PC-9 (cell line): ENCODE measurements at regions not wholly inside any gene's neighbourhood (a gene's known extent, or its start where the extent isn't known, plus 50 kb on each side); places are given as distances from the start of the nearest gene placed in this dataset.

Experiments
- BruUV-seq: library from RNA; stranded (reverse); fragments of 400-500 nt; replicated peaks from 2 replicates; lab custom pipeline; 2021; lab: Mats Ljungman, UMichigan
- CTCF ChIA-PET: fragments of 300-600 bp; sonication (Branson Sonifier 250); formaldehyde crosslinking; loops from one replicate; lab custom pipeline; 2022; ENCODE audit warnings: antibody characterized with exemption; lab: Charles Lee
- POLR2A ChIA-PET: fragments of 300-600 bp; sonication (Branson Sonifier 250); formaldehyde crosslinking; loops from one replicate; lab custom pipeline; 2022; ENCODE audit warnings: antibody characterized with exemption; ENCODE audit not compliant: unreplicated experiment; lab: Charles Lee
- DNase-seq, 2 experiments: peaks; one replicate each; pipeline versions ENCODE4 v3.0.0 to v3.0.0-alpha.2; 2015 to 2022; ENCODE audit warnings: mixed read lengths in 1 of 2
- H2AFZ ChIP-seq: fragments of 200-600 bp; sonication (generic); 2 replicates; pipeline ENCODE4 v1.8.1; 2017; ENCODE audit warnings: antibody characterized with exemption
- H3F3A ChIP-seq: fragments of 200-600 bp; sonication (generic); 2 replicates; pipeline ENCODE4 v1.8.1; 2017; ENCODE audit warnings: antibody characterized with exemption, mild to moderate bottlenecking, low read depth; ENCODE audit not compliant: insufficient read depth
- H3K27ac ChIP-seq: fragments of 200-600 bp; sonication (generic); 2 replicates; pipeline ENCODE4 v1.6.1; 2016; ENCODE audit warnings: mixed run types
- H3K27me3 ChIP-seq: fragments of 200-600 bp; sonication (generic); 2 replicates; pipeline ENCODE4 v1.6.1; 2016; ENCODE audit warnings: low read depth, mixed run types; ENCODE audit not compliant: insufficient read depth
- H3K36me3 ChIP-seq: fragments of 200-600 bp; sonication (generic); 2 replicates; pipeline ENCODE4 v1.6.1; 2016; ENCODE audit warnings: low read depth, mixed run types
- H3K4me1 ChIP-seq: fragments of 200-600 bp; sonication (generic); replicated peaks from 2 replicates; pipeline ENCODE4 v1.6.1; 2016; ENCODE audit warnings: mixed run types; ENCODE audit not compliant: insufficient read depth
- H3K4me2 ChIP-seq: fragments of 200-600 bp; sonication (generic); 2 replicates; pipeline ENCODE4 v1.6.1; 2017; ENCODE audit warnings: mixed run types
- H3K4me3 ChIP-seq: fragments of 200-600 bp; sonication (generic); 2 replicates; pipeline ENCODE4 v1.6.1; 2016; ENCODE audit warnings: mixed run types
- H3K79me2 ChIP-seq: fragments of 200-600 bp; sonication (generic); 2 replicates; pipeline ENCODE4 v1.6.1; 2017; ENCODE audit warnings: low read depth, mixed run types
- H3K9me2 ChIP-seq: fragments of 200-600 bp; sonication (generic); 2 replicates; pipeline ENCODE4 v1.8.1; 2017; ENCODE audit warnings: mild to moderate bottlenecking; ENCODE audit not compliant: insufficient read depth
- H3K9me3 ChIP-seq: fragments of 200-600 bp; sonication (generic); 2 replicates; pipeline ENCODE4 v1.8.1; 2016; ENCODE audit warnings: low read depth; ENCODE audit not compliant: insufficient read depth
- H4K20me1 ChIP-seq: fragments of 200-600 bp; sonication (generic); 2 replicates; pipeline ENCODE4 v1.8.1; 2017; ENCODE audit not compliant: insufficient read depth
- CTCF ChIP-seq: fragments of 200-600 bp; sonication (generic); conservative IDR thresholded peaks from 2 replicates; pipeline ENCODE4 v1.6.1; 2017; ENCODE audit warnings: mixed run types, antibody characterized with exemption, mild to moderate bottlenecking, moderate library complexity
- EZH2 ChIP-seq: fragments of 200-600 bp; sonication (generic); IDR thresholded peaks from 2 replicates; pipeline ENCODE4 v1.8.0; 2017; ENCODE audit warnings: antibody characterized with exemption, low read depth
- intact Hi-C: fragments of 100-400 bp; cut with micrococcal nuclease; formaldehyde crosslinking; loops from one replicate; pipeline ENCODE4 v1.10.0; 2022; ENCODE audit not compliant: unreplicated experiment

- intact Hi-C loops = no loop called here
- no peaks in the 10 kb centered on the region for H4K20me1 ChIP-seq
- H3F3A ChIP-seq = no peaks in the 10 kb centered on the region
Measured at GRCh38 chr1:240701412-240701811, 89.5 kb upstream of the GREM2 start.

GRCh38 chr1:240695416-240695815, 83.5 kb upstream of the GREM2 start:
- H3K27ac ChIP-seq = no peak overlapping the region
- BruUV-seq = no TSS peak
- peaks cover 71% of the 10 kb centered on the region for H3K27me3 ChIP-seq
- H4K20me1 ChIP-seq = no peaks in the 10 kb centered on the region
- H3K9me2 ChIP-seq = no peaks in the 10 kb centered on the region
- H3K4me3 ChIP-seq = no peak overlapping the region
- intact Hi-C loops = no loop called here
- no peaks in the 10 kb centered on the region for H3F3A ChIP-seq
- H3K4me2 ChIP-seq = no peak overlapping the region
- POLR2A ChIA-PET = no interaction called here
- no peaks in the 10 kb centered on the region for H3K36me3 ChIP-seq
- H3K9me3 ChIP-seq = no peaks in the 10 kb centered on the region
- no peaks in the 10 kb centered on the region for H3K79me2 ChIP-seq
- CTCF ChIA-PET = no interaction called here
- no peak overlapping the region for H2AFZ ChIP-seq
- TF ChIP-seq EZH2 (no peak), CTCF (no peak)
- no peak for DNase-seq
- no peaks in the 10 kb centered on the region for H3K4me1 ChIP-seq

More at GRCh38 chr1:240701412-240701811, 89.5 kb upstream of the GREM2 start:
- ChIA-PET CTCF (no interaction called here), POLR2A (no interaction called here)
- H3K4me1 ChIP-seq = no peaks in the 10 kb centered on the region
- no TSS peak for BruUV-seq
- TF ChIP-seq CTCF (no peak), EZH2 (no peak)
- peak in 1 of 2 experiments; percentile 3 for DNase-seq
- no peaks in the 10 kb centered on the region for H3K9me2 ChIP-seq
- H3K9me3 ChIP-seq = no peaks in the 10 kb centered on the region
- no peaks in the 10 kb centered on the region for H3K79me2 ChIP-seq
- no peak overlapping the region for H3K4me2 ChIP-seq
- H3K27me3 ChIP-seq = peaks cover 79% of the 10 kb centered on the region
- no peaks in the 10 kb centered on the region for H3K36me3 ChIP-seq
- H2AFZ ChIP-seq = no peak overlapping the region
- no peak overlapping the region for H3K4me3 ChIP-seq
- no peak overlapping the region for H3K27ac ChIP-seq

- no peak overlapping the region for H3K4me2 ChIP-seq
- TF ChIP-seq EZH2 = no peak
- no peak for TF ChIP-seq CTCF
- H3K9me3 ChIP-seq = no peaks in the 10 kb centered on the region
- no peak overlapping the region for H2AFZ ChIP-seq
- POLR2A ChIA-PET = no interaction called here
- H4K20me1 ChIP-seq = no peaks in the 10 kb centered on the region
- H3K27me3 ChIP-seq = peaks cover 75% of the 10 kb centered on the region
- BruUV-seq = no TSS peak
- H3K27ac ChIP-seq = no peak overlapping the region
- H3K4me3 ChIP-seq = no peak overlapping the region
- H3K9me2 ChIP-seq = no peaks in the 10 kb centered on the region
- intact Hi-C loops = no loop called here
- H3K36me3 ChIP-seq = no peaks in the 10 kb centered on the region
- H3K79me2 ChIP-seq = no peaks in the 10 kb centered on the region
- DNase-seq = no peak
- CTCF ChIA-PET = no interaction called here
- H3F3A ChIP-seq = no peaks in the 10 kb centered on the region
- no peaks in the 10 kb centered on the region for H3K4me1 ChIP-seq
Measured at GRCh38 chr1:240693844-240694243, 81.9 kb upstream of the GREM2 start.
